GM19035 (cell line): ENCODE measurements at regions not wholly inside any gene's neighbourhood (a gene's known extent, or its start where the extent isn't known, plus 50 kb on each side); places are given as distances from the start of the nearest gene placed in this dataset.

ENCODE experiments used
- ATAC-seq: cut with Tn5 transposase; IDR thresholded peaks from one replicate; pipeline ENCODE4 v1.9.1; 2021; ENCODE audit not compliant: unreplicated experiment

DNA sequence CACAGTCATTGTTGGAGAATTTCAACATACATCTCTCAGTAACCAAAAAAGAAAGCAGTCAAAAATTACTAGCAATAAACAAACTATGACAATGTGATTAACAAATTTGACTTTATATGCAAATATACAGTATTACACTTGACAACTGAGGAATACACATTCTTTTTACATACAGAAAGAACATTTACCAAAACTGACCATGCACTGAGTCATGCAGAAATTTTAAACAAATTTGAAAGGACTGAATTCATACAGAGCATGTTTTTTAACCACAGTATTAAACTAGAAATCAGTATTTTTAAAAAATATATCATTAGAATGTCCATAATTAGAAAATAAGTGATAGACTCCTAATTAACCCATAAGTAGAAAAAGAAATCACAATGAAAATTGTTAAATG lies 420.1 kb downstream of the TBC1D4 start:
- no peak for ATAC-seq

DNA sequence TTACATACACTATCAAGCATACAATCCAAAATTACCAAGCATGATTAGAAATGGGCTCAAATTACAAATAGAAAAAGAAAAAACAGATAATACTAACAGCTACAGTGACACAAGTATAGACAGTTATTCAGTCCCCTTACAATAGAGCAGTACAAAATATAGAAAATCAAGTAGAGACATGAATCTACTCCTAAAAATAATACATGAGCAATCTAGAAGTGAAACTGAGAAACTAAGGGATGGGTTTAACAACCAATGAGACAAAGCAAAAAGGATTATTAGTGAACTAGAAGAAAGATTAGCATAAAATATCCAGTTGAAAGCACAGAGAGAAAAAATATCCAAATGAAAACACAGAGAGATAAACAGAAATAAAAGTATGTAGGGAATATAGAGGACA lies 426.7 kb downstream of the TBC1D4 start:
- ATAC-seq = peak; percentile 63

DNA sequence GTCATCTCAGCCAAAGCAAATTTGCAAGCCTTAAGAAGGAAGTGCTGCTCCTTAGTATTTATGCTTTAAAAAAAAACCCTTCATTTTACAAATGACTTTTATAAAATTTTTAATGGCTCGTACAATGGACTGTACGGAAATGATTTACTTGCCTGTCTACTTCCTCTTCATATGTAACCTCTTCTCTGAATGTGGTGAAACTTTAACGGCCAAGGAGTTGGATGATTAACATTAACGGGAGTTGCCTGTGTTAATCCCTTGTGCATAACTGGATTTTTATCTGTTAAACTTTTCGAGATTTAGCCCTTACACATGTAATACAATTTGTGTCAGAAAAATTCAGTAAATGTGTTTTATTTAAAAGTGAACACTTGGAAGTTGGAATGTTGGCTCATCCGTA lies 429.4 kb downstream of the TBC1D4 start:
- no peak for ATAC-seq

DNA sequence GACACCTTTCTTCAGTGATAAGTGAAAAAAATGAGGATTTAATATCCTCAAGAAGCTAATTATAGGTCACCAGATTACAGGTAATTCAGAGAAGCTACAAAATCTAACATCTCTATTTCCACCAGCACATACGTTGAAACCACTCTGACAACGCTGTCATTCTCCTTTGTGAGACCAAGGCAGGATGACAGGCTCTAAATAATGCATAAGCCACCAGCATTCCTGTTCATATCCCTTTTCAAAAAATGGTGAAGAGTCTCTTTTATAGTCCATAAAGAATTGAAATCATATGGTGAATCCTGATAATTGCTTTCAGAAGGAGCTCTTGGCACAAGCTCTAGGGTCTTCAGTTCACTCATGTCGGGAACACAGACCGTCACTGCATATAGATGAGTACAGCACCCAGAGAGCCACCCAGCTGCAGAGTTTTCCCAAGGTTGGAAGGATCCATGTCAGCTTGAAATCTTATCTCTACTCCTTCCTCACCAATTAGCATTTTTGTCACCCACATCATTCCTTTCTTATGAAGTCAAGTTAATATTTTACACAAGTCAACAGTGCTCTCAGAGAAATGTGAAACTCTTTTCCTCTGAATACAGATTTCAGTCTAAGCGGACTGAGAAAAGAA lies 431.4 kb downstream of the TBC1D4 start:
- no peak for ATAC-seq

DNA sequence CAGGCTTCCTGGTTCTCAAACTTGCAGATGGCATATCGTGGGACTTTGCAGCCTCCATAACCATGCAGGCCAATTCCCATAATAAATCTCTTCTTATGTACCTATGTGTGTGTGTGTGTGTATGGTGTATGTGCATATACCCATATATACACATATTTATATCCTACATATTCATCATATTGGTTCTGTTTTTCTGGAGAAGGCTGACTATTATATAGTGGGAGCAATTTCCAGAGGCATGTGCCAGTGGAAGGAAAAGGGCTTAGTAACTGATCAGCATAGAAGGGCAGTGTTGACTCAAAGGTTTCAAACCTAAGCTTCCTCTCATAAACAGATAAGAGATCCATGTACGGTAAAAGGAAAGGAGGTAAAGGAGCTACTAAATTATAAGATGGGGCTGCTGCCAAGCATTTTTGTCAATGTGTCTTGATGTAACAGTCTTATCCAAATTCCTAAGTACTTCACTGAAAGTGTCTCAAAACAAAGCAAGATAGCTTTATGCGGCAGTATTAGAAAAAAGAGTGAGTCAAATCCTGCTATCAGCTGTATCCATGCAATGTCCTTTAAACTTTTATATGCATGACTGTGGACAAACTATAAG lies 432.1 kb downstream of the TBC1D4 start:
- ATAC-seq = no peak

DNA sequence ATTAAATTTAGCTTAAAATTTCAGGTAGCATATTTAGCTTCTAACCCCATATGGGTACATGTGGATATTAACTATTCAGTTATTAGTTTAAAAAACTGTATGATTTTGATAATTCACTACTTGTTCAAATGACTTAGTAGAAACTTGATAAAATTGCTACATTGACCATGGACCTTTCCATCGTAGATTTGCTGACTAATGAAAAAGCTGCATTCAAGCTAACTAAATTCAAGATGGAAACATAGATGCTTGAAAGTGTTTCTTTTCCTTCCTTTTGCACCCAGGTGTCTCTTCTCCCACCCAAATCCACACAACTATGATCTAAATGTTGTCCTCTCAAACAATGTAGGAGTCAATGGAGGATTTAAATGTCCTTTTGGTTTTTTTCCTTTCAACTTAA lies 439.2 kb downstream of the TBC1D4 start:
- no peak for ATAC-seq

DNA sequence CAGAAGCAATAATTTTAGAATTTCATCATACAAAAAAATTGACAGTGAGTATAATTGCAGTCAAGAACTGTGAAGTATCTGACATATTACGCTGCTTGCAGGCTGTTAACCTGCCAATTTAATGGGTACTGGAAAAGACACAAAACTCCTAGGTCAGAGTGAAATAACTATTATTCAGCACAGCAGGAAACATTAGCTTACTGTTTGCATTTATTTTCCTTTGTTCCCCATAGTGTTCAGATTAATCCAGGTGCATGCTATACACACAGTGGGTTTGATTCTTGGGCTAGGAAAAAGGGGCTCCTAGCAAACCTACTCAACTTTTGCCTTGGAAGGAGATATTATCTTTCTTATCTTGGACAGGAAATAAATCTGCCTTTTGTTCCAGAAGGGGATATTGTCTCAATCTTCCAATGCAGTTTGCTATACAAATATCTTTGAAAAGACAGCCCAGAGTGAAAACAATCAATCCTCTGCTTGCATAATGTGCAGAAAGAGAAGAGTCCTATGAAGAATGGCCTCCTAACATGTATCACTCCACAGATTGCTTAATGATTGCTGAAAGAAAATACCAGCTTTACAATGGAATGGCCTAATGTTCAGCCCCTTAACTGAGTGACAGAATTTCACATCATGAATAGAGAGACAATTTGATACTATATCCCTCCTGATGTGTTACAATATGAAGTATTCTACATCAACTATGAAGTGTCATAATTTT lies 443.4 kb downstream of the TBC1D4 start:
- no peak for ATAC-seq

DNA sequence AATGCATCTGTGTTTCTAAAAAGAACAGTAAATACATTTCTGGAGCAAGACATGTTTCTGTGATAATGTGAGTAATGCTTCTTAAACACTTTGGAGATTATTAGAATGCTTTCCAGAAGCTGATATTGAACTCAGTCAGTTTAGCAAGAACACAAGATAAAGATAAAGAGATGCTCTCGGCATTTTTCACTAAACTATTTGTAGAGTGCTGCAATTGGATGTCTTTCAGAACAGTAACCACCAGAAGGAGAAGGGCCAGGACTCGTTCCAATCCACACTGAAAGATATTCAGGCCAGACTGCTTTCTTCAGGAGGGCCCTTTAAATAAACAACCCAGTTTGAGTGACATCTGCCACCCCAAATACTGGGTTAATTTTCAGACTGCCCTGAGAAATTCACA lies 456.0 kb downstream of the TBC1D4 start:
- no peak for ATAC-seq

DNA sequence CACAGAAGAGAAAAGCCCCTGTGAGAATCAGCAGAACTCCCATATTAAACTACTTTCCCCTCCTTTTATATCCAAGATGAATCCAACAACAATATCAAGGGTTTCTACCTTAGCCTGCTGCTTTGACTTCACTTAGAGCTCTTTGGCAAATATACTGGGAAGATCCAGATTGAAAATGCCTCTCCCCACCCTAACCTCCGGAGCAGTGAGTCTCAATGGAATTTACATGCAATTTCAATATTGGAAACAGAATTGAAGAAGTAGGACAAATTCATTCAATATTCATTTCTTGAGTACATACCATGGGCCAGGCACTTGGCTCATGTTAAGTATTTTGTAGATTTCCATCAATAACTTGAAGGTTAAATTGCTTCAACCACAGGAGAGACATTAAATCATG lies 457.4 kb downstream of the TBC1D4 start:
- no peak for ATAC-seq

DNA sequence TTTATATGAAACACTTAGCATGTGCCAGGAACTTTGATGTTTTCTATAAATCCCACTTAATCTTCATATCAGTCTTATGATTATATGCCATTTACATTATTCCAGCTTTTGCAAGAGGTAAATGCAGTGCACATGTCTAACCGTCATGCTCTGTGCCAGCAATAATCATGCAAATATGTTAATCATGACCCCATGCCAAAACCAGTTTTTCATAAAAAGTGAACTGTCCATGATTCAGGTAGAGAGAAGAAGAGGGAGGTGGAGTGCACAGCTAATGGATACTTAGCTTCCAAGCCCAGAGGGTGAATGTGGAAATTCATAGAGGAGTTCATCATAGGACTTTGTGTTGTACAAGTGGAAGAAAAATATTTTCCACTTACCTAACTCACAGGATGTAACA lies 458.4 kb downstream of the TBC1D4 start:
- ATAC-seq = no peak

DNA sequence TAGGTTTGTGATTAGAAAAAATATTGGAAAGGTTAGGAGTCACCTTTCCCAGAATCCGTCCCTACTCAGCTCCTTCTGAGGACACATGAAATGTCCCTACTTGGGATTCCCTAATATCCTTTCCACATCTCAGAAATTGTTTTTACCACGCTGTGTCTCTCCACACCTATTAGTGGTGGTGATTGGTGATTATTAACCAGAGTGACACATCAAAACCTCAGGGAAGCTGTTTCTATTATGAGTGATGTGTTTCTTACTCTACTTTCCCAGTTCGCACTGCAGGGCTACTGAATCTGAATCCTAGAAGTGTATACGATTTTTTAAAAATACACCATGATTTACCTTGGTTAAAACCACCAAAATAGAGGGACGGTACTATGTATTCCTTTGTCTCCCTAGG lies 460.8 kb downstream of the TBC1D4 start:
- ATAC-seq = no peak

DNA sequence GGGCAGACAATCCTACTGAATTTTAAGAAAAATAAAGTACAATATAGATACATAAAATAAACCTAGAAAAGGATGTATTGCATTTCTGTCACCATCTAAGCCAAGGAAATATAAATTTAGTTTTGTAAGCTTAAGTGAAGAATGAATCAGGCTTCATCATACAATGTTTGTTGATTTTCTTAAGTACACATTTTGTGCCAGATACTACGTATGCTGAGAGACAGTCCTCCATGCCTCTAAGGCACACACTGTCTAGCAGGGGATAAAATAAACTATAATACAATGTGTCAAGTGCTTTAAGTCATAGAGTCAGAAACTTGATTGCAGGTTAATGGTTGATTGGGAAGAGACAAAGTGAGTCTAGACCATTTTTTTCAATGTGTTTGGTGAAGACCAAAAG lies 465.7 kb downstream of the TBC1D4 start:
- ATAC-seq = no peak

DNA sequence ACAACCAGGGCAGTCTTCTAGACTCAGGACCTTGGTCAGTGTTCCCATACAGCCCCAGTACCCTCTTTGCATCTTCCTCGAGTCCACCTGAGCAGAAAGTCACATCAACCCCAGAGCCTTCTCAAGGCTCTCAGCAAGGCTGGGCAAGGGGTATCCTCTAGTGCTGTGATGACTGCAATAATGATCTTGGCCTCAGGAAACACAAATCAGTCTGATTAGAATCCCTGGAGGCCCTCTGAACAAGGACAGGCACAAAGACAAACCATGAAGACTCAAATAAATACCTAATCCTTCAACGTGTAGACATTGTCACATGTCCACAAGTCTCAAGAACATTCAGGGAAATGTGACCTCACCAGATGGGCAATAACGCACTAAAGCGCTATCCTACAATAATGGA lies 468.2 kb downstream of the TBC1D4 start:
- no peak for ATAC-seq

DNA sequence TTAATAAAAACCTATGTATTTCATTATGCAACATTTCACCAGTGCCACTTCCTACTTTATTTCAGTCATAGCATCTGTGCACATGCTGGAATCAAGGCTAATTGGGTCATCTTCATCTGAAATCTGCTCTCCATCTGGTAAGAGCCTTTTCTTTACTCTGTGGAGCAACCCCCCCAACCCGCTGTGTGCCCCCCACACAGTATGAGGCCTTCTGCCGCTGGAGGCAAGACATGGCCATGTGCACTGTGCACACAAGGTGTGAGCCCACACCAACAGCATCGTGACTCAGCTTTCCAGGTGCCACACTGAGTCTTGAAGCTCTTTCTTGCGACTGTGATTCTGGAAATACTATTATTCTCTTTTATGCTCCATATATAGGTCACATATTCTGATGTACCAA lies 471.0 kb downstream of the TBC1D4 start:
- ATAC-seq = no peak

DNA sequence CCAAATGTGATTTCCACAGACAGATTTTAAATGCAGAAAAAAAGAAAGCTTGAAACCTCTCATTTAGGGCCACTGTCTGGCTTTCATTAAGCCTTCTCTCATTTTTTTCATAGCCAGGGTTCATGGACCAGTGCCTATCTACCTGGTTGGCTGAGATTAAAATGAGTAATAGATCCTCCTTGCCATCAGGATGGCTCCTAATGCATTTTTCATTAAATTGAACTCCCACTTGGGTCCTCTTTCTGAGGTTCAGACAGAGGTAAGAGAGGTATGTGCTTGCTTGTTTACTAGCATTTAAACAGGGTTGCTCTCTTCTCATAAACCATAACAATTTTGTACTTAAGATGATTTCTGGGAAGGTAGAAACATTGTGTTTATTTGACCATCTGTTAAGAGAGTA lies 473.0 kb downstream of the TBC1D4 start:
- no peak for ATAC-seq

DNA sequence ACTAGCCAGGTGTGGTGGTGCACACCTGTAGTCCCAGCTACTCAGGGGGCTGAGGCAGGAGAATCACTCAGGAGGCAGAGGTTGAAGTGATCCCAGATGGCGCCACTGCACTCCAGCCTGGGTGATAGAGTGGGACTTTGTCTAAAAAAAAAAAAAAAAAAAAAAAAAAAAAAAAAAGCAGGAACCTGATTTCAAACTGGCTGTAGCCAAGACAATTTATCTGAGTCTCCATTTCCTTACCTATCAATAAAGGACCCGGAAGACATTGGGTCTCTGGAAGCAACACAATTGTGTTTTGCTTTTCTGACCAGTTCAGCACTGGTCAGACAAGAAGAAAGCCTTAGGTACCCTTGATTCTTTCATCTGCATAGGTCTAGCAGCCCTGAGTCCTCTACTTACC lies 491.0 kb downstream of the TBC1D4 start:
- ATAC-seq = no peak

DNA sequence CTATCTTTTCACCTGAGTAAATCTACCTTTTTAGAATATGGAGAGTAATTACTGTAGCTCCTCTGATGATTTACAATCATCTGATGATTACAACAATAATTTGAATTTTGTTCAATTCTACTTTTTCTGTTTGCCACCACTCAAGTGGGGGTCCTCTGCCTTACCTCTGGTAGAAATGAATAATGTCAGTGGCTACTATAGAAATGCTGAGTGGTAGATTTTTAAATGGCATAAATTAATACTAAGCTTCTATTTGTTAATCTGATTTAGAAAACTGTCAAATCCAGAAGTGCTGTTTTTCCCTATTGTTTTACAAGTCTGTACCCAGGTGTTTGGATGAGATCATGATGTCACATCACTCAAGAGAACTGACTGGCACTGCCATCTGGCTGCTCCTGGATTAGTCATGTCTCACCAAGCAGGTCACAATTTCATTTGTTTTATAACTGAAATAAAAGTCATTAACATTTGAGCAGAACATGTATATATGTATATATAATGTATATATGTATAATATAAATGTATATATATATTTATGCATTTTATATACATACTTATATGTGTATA lies 494.8 kb downstream of the TBC1D4 start:
- no peak for ATAC-seq

DNA sequence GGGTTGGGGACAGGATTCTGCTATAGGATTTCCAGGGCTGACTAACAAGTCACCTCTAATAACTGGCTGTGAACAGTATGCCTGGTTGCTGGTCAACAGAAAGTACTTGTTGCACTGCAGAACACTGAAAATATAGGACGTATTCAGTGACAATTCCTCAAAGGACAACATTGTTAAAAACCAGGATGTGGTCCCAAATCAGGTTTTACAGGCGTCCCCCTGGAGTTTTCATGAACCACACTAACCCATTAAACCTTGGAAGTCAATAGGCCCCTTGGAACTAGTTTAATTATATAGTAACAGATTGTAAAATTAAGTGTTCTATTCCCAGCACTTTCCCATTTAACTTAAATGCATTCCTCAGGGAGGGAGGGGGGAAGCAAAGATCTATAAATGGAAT lies 495.4 kb downstream of the TBC1D4 start:
- no peak for ATAC-seq

DNA sequence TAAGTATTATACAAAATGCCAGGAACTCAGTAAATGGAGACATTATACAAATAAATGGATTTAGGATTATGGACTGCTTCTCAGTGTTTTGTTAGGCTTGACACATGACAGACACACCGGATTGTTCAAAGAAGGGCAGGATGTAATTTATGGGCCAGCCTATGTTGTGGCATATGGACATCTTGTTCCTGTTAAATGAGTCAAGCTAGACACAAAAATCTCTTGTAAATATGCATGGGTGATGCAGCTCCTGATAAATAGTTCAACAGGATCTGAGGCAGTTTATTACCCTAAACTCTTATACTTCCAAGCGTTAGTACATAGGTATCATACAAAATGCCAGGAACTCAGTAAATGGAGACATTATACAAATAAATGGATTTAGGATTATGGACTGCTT lies 502.3 kb downstream of the TBC1D4 start:
- no peak for ATAC-seq

DNA sequence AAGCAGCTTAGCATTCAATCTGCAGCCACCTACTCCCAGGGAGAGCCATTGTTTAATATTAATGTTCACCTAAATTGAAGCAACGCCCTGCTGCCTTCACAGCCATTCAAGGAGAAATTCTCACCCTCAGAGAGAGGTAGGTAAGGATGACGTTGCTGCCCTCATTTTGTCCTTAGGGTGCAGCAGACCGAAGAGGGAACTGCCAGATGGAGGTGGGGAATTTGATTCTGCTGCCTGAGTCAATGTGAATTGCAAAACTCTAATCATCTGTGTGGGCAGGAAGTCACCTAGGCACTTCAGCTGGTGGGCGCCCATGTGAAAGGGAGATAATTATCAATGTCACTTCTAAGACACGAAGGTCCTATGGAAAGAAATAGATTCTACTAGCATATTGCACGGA lies 503.4 kb downstream of the TBC1D4 start:
- no peak for ATAC-seq

DNA sequence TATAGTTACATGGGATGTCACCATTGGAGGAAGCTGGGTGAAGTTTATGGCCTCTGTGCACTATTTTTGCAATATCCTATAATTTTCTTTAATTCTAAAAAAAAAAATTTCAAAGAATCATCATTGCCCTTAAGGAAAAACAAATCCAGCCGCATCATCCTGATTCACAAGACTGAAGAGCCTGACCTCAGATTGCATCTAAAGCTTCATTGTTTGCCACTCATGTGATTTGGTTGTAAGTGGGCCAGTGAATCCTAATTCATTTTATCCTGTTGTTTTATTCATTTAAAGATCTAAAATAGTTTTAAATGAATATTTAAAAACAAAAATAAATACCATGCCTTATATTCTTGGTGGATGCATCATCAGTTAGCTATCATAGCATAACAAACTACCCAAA lies 504.5 kb downstream of the TBC1D4 start:
- no peak for ATAC-seq

DNA sequence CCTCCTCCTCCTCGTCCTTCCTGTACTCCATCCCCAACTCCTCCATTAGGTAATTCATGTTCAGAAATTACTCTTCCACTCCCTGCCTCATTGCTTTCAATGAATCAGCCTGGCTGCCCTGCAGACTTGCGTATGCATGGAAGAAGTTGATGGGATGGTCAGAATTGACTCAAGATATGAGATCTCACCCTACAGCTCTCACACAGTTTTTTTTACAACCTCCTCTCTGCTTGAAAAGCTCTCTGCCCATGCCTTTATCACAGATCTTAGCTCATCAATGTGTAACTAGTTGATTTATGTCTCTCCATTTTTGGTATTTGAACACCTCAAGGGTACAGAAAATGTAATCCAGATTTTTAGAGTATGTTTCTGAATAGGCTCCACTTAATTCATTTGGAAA lies 506.9 kb downstream of the TBC1D4 start:
- ATAC-seq = no peak
